IPS-20b (cell line): ENCODE measurements at regions not wholly inside any gene's neighbourhood (a gene's known extent, or its start where the extent isn't known, plus 50 kb on each side); places are given as distances from the start of the nearest gene placed in this dataset.
"Not testable (repeated sequence)": the region's sequence is repeated elsewhere in the genome, so short reads cannot be mapped to it uniquely, and the experiment has no call there.

Experiments
- H3K27ac ChIP-seq: one replicate; pipeline ENCODE4 v1.5.1; 2013; ENCODE audit warnings: low read length
- H3K27me3 ChIP-seq: 2 replicates; pipeline ENCODE4 v1.6.1; 2013; ENCODE audit warnings: mild to moderate bottlenecking, low read length, inconsistent platforms; ENCODE audit not compliant: insufficient read depth
- H3K36me3 ChIP-seq: 2 replicates; pipeline ENCODE4 v1.6.1; 2013; ENCODE audit warnings: low read depth, mild to moderate bottlenecking, inconsistent platforms, low read length, moderate library complexity; ENCODE audit not compliant: insufficient read depth
- H3K4me1 ChIP-seq: 2 replicates; pipeline ENCODE4 v1.6.1; 2013; ENCODE audit warnings: mild to moderate bottlenecking, control low read depth, inconsistent platforms, low read length, moderate library complexity; ENCODE audit not compliant: insufficient read depth
- H3K4me3 ChIP-seq: 2 replicates; pipeline ENCODE4 v1.5.1; 2013; ENCODE audit warnings: mild to moderate bottlenecking, low read length, inconsistent platforms
- H3K9ac ChIP-seq: 2 replicates; pipeline ENCODE4 v1.6.1; 2013; ENCODE audit warnings: low read depth, mild to moderate bottlenecking, inconsistent platforms, low read length, moderate library complexity
- H3K9me3 ChIP-seq: 2 replicates; pipeline ENCODE4 v1.6.1; 2013; ENCODE audit warnings: mild to moderate bottlenecking, low read depth, low read length, inconsistent platforms; ENCODE audit not compliant: insufficient read depth

DNA sequence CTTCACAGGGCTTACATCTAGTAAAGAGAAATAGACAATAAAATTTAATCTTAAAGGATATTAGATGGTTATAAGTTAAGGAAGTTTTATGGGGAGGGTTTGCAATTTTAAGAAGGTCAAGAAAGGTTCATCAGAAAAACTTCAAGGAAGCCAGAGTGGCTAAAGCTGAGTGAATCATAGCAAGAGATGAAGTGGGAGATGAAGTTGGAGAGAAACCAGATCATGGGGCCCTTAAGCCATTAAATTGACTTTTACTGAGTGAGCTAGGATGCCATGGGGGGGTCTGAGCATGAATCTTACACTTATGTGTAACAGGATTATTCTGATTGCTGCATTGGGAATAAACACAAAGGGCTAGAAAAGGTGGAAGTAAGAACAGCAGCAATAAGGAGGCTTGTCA is 189.2 kb downstream of the LRIG3 start:
- Histone ChIP-seq H3K27me3 (no peaks in the 10 kb centered on the region), H3K4me1 (no peaks in the 10 kb centered on the region), H3K4me3 (no peak overlapping the region), H3K27ac (no peak overlapping the region), H3K36me3 (no peaks in the 10 kb centered on the region), H3K9me3 (no peaks in the 10 kb centered on the region), H3K9ac (no peak overlapping the region)

DNA sequence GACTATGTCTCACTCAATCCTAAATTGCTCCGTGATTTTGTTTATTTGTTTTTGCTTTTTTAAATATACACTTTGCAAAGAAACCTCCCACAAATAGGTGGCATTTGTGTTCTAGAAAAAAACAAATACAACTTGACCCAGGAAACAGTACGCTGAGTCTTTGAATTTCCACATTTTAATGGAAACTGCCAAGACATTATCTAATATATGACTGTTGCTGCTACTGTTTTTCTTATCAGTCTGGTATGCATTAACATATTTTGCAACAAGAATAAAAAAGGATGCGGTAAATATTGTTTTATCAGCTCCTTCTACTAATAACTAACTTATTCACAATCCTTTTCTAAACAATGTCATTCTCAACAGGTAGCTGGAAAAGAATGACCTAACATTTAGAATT is 187.4 kb downstream of the LRIG3 start:
- no peaks in the 10 kb centered on the region for H3K27me3 ChIP-seq
- no peak overlapping the region for H3K4me3 ChIP-seq
- H3K9me3 ChIP-seq = no peaks in the 10 kb centered on the region
- no peaks in the 10 kb centered on the region for H3K36me3 ChIP-seq
- no peak overlapping the region for H3K27ac ChIP-seq
- no peak overlapping the region for H3K9ac ChIP-seq
- no peaks in the 10 kb centered on the region for H3K4me1 ChIP-seq

DNA sequence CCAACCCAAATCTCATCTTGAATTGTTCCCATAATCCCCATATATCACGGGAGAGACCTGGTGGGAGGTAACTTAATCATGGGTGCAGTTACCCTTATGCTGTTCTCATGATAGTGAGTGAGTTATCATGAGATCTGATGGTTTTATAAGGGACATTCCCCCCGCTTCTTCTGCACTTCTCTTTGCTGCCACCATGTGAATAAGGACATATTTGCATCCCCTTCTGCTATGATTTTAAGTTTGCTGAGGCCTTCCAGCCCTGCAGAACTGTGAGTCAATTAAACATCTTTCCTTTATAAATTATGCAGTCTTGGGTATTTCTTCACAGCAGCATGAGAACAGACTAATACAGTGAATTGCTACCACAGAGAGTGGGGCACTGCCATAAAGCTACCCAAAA is 179.1 kb downstream of the LRIG3 start:
- Histone ChIP-seq H3K36me3 (no peaks in the 10 kb centered on the region), H3K27me3 (no peaks in the 10 kb centered on the region), H3K9ac (no peak overlapping the region), H3K27ac (no peak overlapping the region), H3K9me3 (0 out of 2 replicates have a peak, but pooled peaks cover 5% of the 10 kb centered on the region), H3K4me3 (no peak overlapping the region), H3K4me1 (peaks cover 13% of the 10 kb centered on the region; the same call in 1 of the 2 replicates)

DNA sequence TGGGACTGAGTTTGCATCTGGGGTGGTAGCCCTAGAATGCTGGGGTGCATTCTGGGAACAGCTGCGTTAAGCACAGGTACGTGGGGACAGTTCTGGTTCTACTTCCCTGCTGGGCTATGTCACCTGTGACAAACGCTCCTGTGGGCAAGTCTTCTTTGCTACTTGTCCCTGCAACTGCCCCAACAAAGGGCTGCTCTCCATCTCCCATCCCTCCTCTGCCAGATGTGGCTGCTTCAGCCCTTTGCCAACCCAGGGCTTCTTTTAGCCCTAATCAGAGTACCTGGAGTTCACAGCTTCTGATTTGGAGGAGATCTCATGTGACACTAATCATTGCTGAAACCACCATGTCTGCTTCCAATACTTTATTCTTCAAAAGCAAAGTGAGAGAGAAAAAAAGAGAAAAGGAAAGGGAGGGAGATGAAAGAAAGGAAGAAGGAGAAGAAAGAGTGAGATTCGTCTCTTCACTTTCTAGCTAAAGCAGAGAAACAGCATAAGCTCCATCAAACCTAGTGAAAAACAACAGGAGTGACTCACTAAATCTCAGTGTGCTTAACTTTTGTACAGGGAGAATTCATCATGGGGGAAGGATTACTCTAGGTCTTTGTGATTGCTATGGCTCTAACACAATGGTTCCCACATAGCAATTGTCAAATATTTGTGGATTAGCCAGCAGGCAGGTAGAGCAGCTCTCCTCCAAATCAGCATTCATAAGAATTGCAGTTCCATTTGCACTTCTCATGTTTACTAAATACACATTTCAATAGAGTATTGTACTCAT is 174.8 kb downstream of the LRIG3 start:
- peak overlapping the region; percentile 42; the same call in 1 of the 2 replicates for H3K9ac ChIP-seq
- peak overlapping the region; percentile 8 for H3K27ac ChIP-seq

DNA sequence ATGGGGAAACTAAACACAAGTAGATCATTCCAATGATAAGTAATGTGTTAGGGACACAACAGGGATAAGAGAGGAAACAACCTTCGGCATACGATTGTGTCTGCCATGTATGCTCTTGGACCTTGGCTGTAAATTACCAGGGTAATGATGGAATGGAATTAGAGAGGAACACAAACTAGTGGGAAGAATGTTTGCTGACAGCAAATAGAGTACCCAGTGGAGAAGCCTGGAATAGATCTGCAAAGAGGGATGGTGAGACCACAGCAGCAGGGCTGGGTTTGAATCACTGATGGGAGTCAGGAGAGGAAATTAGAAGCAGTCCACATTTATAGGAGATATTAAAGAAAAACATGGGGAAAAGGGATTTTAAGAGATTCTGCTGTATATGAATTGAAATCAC is 172.8 kb downstream of the LRIG3 start:
- Histone ChIP-seq H3K27ac (no peak overlapping the region), H3K36me3 (no peaks in the 10 kb centered on the region), H3K4me1 (peaks cover 13% of the 10 kb centered on the region; the same call in 1 of the 2 replicates), H3K9me3 (no peaks in the 10 kb centered on the region), H3K27me3 (no peaks in the 10 kb centered on the region), H3K4me3 (no peak overlapping the region), H3K9ac (no peak overlapping the region)

More for the DNA sequence above, 174.8 kb downstream of the LRIG3 start:
- Histone ChIP-seq H3K27me3 (no peaks in the 10 kb centered on the region), H3K36me3 (no peaks in the 10 kb centered on the region), H3K9me3 (0 out of 2 replicates have a peak, but pooled peaks cover 5% of the 10 kb centered on the region), H3K4me3 (no peak overlapping the region; the same call in 1 of the 2 replicates), H3K4me1 (peaks cover 13% of the 10 kb centered on the region; the same call in 1 of the 2 replicates)

DNA sequence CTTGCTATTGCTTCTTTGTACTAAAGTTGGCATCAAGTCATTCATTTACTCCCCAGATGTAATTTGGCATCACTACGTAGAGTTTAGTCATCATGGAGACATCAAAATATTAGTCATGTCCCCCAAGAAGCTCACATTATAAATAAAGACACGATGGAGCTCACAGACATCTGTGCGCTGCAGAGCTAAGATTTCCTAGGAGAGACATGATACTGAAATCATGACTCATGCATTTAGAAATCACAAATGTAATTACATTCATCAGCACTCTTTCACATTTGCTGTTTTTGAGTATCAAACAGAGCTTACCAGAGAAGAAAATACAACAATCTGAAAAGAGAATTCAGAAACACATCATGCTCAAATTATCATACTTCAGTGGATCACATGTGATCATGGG is 169.8 kb downstream of the LRIG3 start:
- Histone ChIP-seq H3K9ac (no peak overlapping the region), H3K27ac (no peak overlapping the region), H3K36me3 (no peaks in the 10 kb centered on the region), H3K4me3 (no peak overlapping the region), H3K9me3 (no peaks in the 10 kb centered on the region), H3K4me1 (peaks cover 6% of the 10 kb centered on the region; the same call in 1 of the 2 replicates), H3K27me3 (no peaks in the 10 kb centered on the region)

DNA sequence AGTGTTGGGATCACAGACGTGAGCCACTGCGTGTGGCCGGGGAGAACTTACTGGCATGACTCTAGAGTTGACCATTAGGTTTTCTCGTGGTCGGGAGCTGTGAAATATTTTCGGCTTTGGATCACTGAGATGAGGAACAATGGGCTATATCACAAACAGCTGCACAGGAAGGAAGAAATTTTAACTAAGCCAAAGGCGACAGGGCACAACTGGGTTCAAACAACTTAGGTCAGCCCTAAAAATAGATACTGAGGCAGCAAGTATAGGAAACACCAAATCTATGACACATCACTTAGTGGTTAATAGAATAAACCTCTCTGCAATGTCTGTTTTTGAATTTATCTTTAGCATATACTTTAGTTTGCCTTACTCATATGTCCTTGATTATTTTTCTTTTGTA is 162.9 kb downstream of the LRIG3 start:
- Histone ChIP-seq H3K27me3 (no peaks in the 10 kb centered on the region), H3K36me3 (no peaks in the 10 kb centered on the region), H3K4me3 (no peak overlapping the region), H3K9me3 (no peaks in the 10 kb centered on the region), H3K4me1 (0 out of 2 replicates have a peak, but pooled peaks cover 3% of the 10 kb centered on the region), H3K9ac (no peak overlapping the region), H3K27ac (no peak overlapping the region)

DNA sequence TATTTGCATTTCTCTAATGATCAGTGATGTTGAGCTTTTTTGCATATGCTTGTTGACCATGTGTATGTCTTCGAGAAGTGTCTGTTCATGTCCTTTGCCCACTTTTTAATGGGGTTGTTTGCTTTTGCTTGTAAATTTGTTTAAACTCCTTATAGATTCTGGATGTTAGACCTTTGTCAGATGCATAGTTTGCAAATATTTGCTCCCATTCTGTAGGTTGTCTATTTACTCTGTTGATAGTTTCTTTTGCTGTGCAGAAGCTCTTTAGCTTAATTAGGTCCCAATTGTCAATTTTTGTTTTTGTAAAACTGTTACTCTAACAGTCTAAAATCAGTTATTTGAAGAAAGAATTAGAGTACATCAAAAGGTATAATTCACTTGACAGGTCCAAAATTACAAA is 160.6 kb downstream of the LRIG3 start:
- not testable (repeated sequence) for H3K4me1 ChIP-seq, H3K36me3 ChIP-seq, H3K9ac ChIP-seq, H3K4me3 ChIP-seq, H3K27me3 ChIP-seq, H3K27ac ChIP-seq, H3K9me3 ChIP-seq

DNA sequence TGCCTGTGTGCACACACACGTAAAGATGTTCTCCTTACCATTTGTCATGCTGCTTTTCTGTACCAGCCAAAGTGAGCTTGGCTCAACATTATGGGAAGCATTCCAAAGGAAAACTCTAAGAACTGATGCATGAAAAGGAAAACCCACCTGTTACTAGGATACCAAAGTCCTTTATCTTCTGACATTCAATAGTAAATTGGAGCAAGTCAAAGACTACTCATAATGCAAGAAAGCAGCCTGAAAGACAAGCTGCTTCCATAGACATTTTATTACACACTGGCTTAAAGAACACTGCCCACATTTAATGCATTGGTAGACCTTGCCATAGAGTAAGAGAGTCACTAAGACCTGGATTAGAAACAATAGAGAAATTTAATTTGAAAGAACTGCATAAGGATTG is 159.0 kb downstream of the LRIG3 start:
- Histone ChIP-seq H3K27ac (no peak overlapping the region), H3K36me3 (no peaks in the 10 kb centered on the region), H3K27me3 (no peaks in the 10 kb centered on the region), H3K9me3 (no peaks in the 10 kb centered on the region), H3K4me1 (0 out of 2 replicates have a peak, but pooled peaks cover 3% of the 10 kb centered on the region), H3K9ac (no peak overlapping the region), H3K4me3 (no peak overlapping the region)

DNA sequence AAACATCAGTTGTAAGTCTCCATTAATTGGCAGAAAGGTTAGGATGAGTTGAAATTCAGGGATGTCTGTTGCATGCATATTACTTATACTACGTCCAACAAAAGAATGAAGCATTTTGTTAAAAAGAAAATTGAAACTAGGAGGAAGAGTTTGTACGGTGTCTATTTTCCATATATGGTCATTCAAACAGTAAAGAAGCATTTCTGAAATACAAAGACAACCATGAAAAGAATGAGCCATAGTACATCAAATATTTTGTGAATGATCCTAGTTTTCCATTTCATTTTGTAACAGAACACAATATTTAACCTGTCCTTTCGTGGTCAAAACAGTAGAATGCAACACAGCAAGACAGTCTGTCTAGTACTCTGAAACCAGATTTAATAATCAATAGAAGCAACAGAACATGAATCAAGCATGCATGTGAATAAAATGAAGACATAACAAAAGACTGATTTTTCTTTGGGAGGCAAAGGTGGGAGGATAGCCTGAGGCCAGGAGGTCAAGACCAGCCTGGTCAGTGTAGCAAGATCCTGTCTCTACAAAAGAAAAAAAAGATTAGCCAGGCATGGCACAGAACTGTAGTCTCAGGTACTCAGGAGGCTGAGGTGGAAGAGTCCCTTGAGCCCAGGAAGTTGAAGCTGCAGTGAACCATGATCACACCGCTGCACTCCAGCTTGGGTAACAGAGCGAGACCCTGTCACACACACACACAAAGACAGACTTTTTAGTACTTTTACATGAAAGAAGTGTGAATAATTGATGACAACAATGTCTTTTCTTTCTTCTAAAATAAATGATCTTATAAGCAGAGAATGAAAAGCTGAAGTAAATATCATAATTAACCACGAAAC is 156.0 kb downstream of the LRIG3 start:
- Histone ChIP-seq H3K9ac (no peak overlapping the region), H3K27me3 (no peaks in the 10 kb centered on the region), H3K27ac (no peak overlapping the region), H3K4me3 (no peak overlapping the region), H3K36me3 (no peaks in the 10 kb centered on the region), H3K4me1 (0 out of 2 replicates have a peak, but pooled peaks cover 3% of the 10 kb centered on the region), H3K9me3 (no peaks in the 10 kb centered on the region)

DNA sequence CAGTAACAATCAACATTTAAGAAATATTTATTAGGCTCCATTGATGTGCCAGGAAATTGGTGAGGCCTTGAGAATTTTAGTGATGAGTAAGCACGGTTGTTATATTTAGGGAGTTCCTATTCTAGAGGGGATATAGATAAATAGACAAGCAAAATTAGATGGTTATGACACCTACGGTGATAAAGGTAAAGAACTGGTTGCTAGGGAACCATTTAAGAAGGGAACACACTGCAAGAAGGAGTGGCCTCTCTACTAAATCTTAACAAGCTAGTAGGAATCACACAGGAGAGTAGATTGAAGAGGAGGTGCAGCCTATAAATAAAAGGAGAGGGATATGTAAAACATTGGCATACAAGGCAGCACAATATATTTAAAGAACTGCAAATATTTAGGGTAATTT is 155.2 kb downstream of the LRIG3 start:
- Histone ChIP-seq H3K27me3 (no peaks in the 10 kb centered on the region), H3K4me1 (0 out of 2 replicates have a peak, but pooled peaks cover 3% of the 10 kb centered on the region), H3K9me3 (no peaks in the 10 kb centered on the region), H3K27ac (no peak overlapping the region), H3K4me3 (no peak overlapping the region), H3K9ac (no peak overlapping the region), H3K36me3 (no peaks in the 10 kb centered on the region)
